GM23338 (cell line): ENCODE measurements at regions not wholly inside any gene's neighbourhood (a gene's known extent, or its start where the extent isn't known, plus 50 kb on each side); places are given as distances from the start of the nearest gene placed in this dataset.

Experiments
- ATAC-seq: fragments of 200-7000 bp; cut with Tn5 transposase; 3 replicates; pipeline ENCODE4 v1.9.1; 2020
- DNase-seq: peaks from one replicate; pipeline ENCODE4 v3.0.0-alpha.2; 2015; ENCODE audit warnings: low spot score
- H2AFZ ChIP-seq: fragments of 200-600 bp; sonication (generic); 2 replicates; pipeline ENCODE4 v1.8.0; 2016; ENCODE audit warnings: antibody characterized with exemption, mild to moderate bottlenecking, moderate library complexity
- H3F3A ChIP-seq: fragments of 200-600 bp; sonication (generic); replicated peaks from 2 replicates; pipeline ENCODE4 v1.8.0; 2017; ENCODE audit warnings: antibody characterized with exemption, mixed run types, low read depth
- H3K27ac ChIP-seq: fragments of 200-600 bp; sonication (generic); 2 replicates; pipeline ENCODE4 v1.6.1; 2016; ENCODE audit warnings: low read depth
- H3K27me3 ChIP-seq: fragments of 200-600 bp; sonication (generic); 2 replicates; pipeline ENCODE4 v1.8.0; 2016; ENCODE audit warnings: mild to moderate bottlenecking, mixed run types, moderate library complexity; ENCODE audit not compliant: insufficient read depth
- H3K36me3 ChIP-seq: fragments of 200-600 bp; sonication (generic); 2 replicates; pipeline ENCODE4 v1.8.0; 2016; ENCODE audit warnings: mild to moderate bottlenecking; ENCODE audit not compliant: insufficient read depth
- H3K4me1 ChIP-seq: fragments of 200-600 bp; sonication (generic); 2 replicates; pipeline ENCODE4 v1.8.0; 2016; ENCODE audit warnings: mild to moderate bottlenecking, moderate library complexity; ENCODE audit not compliant: insufficient read depth
- H3K4me2 ChIP-seq: fragments of 200-600 bp; sonication (generic); 2 replicates; pipeline ENCODE4 v1.7.1; 2017; ENCODE audit warnings: mixed run types
- H3K4me3 ChIP-seq: fragments of 200-600 bp; sonication (generic); 2 replicates; pipeline ENCODE4 v1.6.1; 2016; ENCODE audit warnings: mixed run types
- H3K79me2 ChIP-seq: fragments of 200-600 bp; sonication (generic); replicated peaks from 2 replicates; pipeline ENCODE4 v1.8.0; 2017; ENCODE audit warnings: mild to moderate bottlenecking; ENCODE audit not compliant: insufficient read depth
- H3K9me2 ChIP-seq: fragments of 200-600 bp; sonication (generic); 2 replicates; pipeline ENCODE4 v1.8.0; 2017; ENCODE audit not compliant: insufficient read depth
- H4K20me1 ChIP-seq: fragments of 200-600 bp; sonication (generic); replicated peaks from 2 replicates; pipeline ENCODE4 v1.8.0; 2017; ENCODE audit warnings: mild to moderate bottlenecking; ENCODE audit not compliant: insufficient read depth
- H3K27ac Mint-ChIP-seq: 2 replicates; pipeline ENCODE4 v1.8.0; 2020; ENCODE audit warnings: inconsistent platforms, mild to moderate bottlenecking, moderate library complexity, mixed read lengths
- H3K27me3 Mint-ChIP-seq: 3 replicates; pipeline ENCODE4 v1.8.0; 2022; ENCODE audit warnings: low read depth, mild to moderate bottlenecking, moderate library complexity, mixed read lengths, inconsistent platforms; ENCODE audit not compliant: insufficient read depth, poor library complexity
- H3K36me3 Mint-ChIP-seq: 3 replicates; pipeline ENCODE4 v1.8.0; 2021; ENCODE audit warnings: low read depth, mild to moderate bottlenecking, inconsistent platforms, moderate library complexity, mixed read lengths
- H3K4me1 Mint-ChIP-seq: 3 replicates; pipeline ENCODE4 v1.8.0; 2020; ENCODE audit warnings: mild to moderate bottlenecking, inconsistent platforms, mixed read lengths
- H3K4me3 Mint-ChIP-seq: 3 replicates; pipeline ENCODE4 v1.8.0; 2021; ENCODE audit warnings: moderate library complexity, mild to moderate bottlenecking, inconsistent platforms, mixed read lengths
- H3K9me3 Mint-ChIP-seq: 3 replicates; pipeline ENCODE4 v1.8.0; 2020; ENCODE audit warnings: moderate library complexity, mild to moderate bottlenecking, inconsistent platforms, mixed read lengths
- CREB1 ChIP-seq: fragments of 250-450 bp; sonication (Bioruptor Pico); IDR thresholded peaks from 2 replicates; pipeline ENCODE4 v1.5.0; 2020; ENCODE audit warnings: low read depth, mild to moderate bottlenecking, moderate library complexity
- CTCF ChIP-seq, 2 experiments: fragments of 200-600 bp in 1 of 2; sonication (generic) in 1 of 2; conservative IDR thresholded peaks; 2 replicates each; pipeline versions ENCODE4 v1.5.1 to v1.6.1; 2016 to 2017; ENCODE audit warnings: antibody characterized with exemption in 2 of 2, low read depth in 2 of 2, mild to moderate bottlenecking in 2 of 2, moderate library complexity in 1 of 2
- ETS1 ChIP-seq: IDR thresholded peaks from 2 replicates; pipeline ENCODE4 v1.6.1; 2016; ENCODE audit warnings: antibody characterized with exemption
- EZH2 ChIP-seq: fragments of 200-600 bp; sonication (generic); IDR thresholded peaks from one replicate; pipeline ENCODE4 v1.8.0; 2017; ENCODE audit warnings: antibody characterized with exemption, mild to moderate bottlenecking, low read depth; ENCODE audit not compliant: unreplicated experiment
- EZH2phosphoT487 ChIP-seq: fragments of 200-600 bp; sonication (generic); IDR thresholded peaks from one replicate; pipeline ENCODE4 v1.8.1; 2018; ENCODE audit warnings: antibody characterized with exemption; ENCODE audit not compliant: unreplicated experiment
- JUNB ChIP-seq: IDR thresholded peaks from one replicate; pipeline ENCODE4 v1.6.1; 2016; ENCODE audit warnings: antibody characterized with exemption; ENCODE audit not compliant: unreplicated experiment
- NANOG ChIP-seq: IDR thresholded peaks from 2 replicates; pipeline ENCODE4 v1.6.1; 2016; ENCODE audit warnings: antibody characterized with exemption, borderline replicate concordance
- POLR2AphosphoS5 ChIP-seq: IDR thresholded peaks from 2 replicates; pipeline ENCODE4 v1.6.1; 2016; ENCODE audit warnings: antibody characterized with exemption, low read depth
- STAT1 ChIP-seq: IDR thresholded peaks from one replicate; pipeline ENCODE4 v1.6.1; 2016; ENCODE audit warnings: antibody characterized with exemption; ENCODE audit not compliant: unreplicated experiment
- ZNF114 ChIP-seq: fragments of 250-450 bp; sonication (Bioruptor Pico); IDR thresholded peaks from 2 replicates; pipeline ENCODE4 v1.5.0; 2020; ENCODE audit warnings: mild to moderate bottlenecking, moderate library complexity
- ZNF331 ChIP-seq: fragments of 250-450 bp; sonication (Bioruptor Pico); IDR thresholded peaks from 2 replicates; pipeline ENCODE4 v1.5.0; 2020; ENCODE audit warnings: low read depth, mild to moderate bottlenecking, moderate library complexity
- TF ChIP-seq, protein P1 (sequence below): IDR thresholded peaks from one replicate; pipeline ENCODE4 v1.6.1; 2018; ENCODE audit warnings: antibody characterized with exemption; ENCODE audit not compliant: unreplicated experiment
- TF ChIP-seq, protein P2 (sequence below): fragments of 250-450 bp; sonication (Bioruptor Pico); IDR thresholded peaks from 2 replicates; pipeline ENCODE4 v1.5.0; 2020; ENCODE audit warnings: mild to moderate bottlenecking, moderate library complexity

- no peak for TF ChIP-seq ZNF331 (CRISPR knock-in tag)
- no peak for TF ChIP-seq STAT1
- TF ChIP-seq ZNF114 = no peak
- no peak for TF ChIP-seq NANOG
These were observed 151.7 kb upstream of the GRM7 start (continued) for GRCh38 chr3:6709178-6709577.

DNA sequence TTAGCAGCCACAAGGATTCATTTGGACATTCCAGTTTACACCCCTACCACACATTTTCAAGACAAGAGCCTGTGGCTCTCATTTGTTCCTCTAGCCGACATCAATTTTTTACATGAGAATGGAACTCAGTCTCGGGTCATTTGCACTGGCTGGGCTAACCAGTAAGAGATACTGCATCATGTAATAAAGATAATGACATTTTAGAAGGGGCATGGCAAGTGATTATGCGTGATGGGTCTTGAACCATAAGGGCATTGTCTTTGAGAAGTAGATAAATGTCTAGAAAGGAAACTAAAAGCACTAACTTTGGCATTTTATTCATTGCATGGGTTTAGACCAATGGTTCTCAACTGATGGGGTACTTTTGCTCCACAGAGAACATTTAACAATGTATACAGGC lies 146.0 kb upstream of the GRM7 start:
- Histone ChIP-seq H3F3A (no peaks in the 10 kb centered on the region), H3K27ac (no peak overlapping the region), H3K4me2 (no peak overlapping the region), H3K79me2 (no peaks in the 10 kb centered on the region), H3K36me3 (peaks cover 4% of the 10 kb centered on the region; the same call in 1 of the 2 replicates), H3K9me2 (no peaks in the 10 kb centered on the region), H3K27me3 (no peaks in the 10 kb centered on the region), H3K4me1 (no peaks in the 10 kb centered on the region), H4K20me1 (no peaks in the 10 kb centered on the region), H3K4me3 (no peak overlapping the region), H2AFZ (no peak overlapping the region)
- no peaks in the 10 kb centered on the region; the same call in 1 of the 3 replicates for H3K4me1 Mint-ChIP-seq
- H3K36me3 Mint-ChIP-seq = peaks cover 18% of the 10 kb centered on the region
- H3K27ac Mint-ChIP-seq = no peak overlapping the region
- TF ChIP-seq STAT1 (no peak), ZNF114 (no peak), EZH2 (no peak), JUNB (no peak), CREB1 (no peak), ETS1 (no peak), ZNF331 (CRISPR knock-in tag) (no peak), POLR2AphosphoS5 (no peak), EZH2phosphoT487 (no peak), NANOG (no peak), CTCF (conservative IDR thresholded peaks at IDR 0.05; ENCODE audit: low read depth in 2 of 2) (no peak)
- TF ChIP-seq, protein P1, sequence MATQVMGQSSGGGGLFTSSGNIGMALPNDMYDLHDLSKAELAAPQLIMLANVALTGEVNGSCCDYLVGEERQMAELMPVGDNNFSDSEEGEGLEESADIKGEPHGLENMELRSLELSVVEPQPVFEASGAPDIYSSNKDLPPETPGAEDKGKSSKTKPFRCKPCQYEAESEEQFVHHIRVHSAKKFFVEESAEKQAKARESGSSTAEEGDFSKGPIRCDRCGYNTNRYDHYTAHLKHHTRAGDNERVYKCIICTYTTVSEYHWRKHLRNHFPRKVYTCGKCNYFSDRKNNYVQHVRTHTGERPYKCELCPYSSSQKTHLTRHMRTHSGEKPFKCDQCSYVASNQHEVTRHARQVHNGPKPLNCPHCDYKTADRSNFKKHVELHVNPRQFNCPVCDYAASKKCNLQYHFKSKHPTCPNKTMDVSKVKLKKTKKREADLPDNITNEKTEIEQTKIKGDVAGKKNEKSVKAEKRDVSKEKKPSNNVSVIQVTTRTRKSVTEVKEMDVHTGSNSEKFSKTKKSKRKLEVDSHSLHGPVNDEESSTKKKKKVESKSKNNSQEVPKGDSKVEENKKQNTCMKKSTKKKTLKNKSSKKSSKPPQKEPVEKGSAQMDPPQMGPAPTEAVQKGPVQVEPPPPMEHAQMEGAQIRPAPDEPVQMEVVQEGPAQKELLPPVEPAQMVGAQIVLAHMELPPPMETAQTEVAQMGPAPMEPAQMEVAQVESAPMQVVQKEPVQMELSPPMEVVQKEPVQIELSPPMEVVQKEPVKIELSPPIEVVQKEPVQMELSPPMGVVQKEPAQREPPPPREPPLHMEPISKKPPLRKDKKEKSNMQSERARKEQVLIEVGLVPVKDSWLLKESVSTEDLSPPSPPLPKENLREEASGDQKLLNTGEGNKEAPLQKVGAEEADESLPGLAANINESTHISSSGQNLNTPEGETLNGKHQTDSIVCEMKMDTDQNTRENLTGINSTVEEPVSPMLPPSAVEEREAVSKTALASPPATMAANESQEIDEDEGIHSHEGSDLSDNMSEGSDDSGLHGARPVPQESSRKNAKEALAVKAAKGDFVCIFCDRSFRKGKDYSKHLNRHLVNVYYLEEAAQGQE = no peak
- TF ChIP-seq, protein P2, sequence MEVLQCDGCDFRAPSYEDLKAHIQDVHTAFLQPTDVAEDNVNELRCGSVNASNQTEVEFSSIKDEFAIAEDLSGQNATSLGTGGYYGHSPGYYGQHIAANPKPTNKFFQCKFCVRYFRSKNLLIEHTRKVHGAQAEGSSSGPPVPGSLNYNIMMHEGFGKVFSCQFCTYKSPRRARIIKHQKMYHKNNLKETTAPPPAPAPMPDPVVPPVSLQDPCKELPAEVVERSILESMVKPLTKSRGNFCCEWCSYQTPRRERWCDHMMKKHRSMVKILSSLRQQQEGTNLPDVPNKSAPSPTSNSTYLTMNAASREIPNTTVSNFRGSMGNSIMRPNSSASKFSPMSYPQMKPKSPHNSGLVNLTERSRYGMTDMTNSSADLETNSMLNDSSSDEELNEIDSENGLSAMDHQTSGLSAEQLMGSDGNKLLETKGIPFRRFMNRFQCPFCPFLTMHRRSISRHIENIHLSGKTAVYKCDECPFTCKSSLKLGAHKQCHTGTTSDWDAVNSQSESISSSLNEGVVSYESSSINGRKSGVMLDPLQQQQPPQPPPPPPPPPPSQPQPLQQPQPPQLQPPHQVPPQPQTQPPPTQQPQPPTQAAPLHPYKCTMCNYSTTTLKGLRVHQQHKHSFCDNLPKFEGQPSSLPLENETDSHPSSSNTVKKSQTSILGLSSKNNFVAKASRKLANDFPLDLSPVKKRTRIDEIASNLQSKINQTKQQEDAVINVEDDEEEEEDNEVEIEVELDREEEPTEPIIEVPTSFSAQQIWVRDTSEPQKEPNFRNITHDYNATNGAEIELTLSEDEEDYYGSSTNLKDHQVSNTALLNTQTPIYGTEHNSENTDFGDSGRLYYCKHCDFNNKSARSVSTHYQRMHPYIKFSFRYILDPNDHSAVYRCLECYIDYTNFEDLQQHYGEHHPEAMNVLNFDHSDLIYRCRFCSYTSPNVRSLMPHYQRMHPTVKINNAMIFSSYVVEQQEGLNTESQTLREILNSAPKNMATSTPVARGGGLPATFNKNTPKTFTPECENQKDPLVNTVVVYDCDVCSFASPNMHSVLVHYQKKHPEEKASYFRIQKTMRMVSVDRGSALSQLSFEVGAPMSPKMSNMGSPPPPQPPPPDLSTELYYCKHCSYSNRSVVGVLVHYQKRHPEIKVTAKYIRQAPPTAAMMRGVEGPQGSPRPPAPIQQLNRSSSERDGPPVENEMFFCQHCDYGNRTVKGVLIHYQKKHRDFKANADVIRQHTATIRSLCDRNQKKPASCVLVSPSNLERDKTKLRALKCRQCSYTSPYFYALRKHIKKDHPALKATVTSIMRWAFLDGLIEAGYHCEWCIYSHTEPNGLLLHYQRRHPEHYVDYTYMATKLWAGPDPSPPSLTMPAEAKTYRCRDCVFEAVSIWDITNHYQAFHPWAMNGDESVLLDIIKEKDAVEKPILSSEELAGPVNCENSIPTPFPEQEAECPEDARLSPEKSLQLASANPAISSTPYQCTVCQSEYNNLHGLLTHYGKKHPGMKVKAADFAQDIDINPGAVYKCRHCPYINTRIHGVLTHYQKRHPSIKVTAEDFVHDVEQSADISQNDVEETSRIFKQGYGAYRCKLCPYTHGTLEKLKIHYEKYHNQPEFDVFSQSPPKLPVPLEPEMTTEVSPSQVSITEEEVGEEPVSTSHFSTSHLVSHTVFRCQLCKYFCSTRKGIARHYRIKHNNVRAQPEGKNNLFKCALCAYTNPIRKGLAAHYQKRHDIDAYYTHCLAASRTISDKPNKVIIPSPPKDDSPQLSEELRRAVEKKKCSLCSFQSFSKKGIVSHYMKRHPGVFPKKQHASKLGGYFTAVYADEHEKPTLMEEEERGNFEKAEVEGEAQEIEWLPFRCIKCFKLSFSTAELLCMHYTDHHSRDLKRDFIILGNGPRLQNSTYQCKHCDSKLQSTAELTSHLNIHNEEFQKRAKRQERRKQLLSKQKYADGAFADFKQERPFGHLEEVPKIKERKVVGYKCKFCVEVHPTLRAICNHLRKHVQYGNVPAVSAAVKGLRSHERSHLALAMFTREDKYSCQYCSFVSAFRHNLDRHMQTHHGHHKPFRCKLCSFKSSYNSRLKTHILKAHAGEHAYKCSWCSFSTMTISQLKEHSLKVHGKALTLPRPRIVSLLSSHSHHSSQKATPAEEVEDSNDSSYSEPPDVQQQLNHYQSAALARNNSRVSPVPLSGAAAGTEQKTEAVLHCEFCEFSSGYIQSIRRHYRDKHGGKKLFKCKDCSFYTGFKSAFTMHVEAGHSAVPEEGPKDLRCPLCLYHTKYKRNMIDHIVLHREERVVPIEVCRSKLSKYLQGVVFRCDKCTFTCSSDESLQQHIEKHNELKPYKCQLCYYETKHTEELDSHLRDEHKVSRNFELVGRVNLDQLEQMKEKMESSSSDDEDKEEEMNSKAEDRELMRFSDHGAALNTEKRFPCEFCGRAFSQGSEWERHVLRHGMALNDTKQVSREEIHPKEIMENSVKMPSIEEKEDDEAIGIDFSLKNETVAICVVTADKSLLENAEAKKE (CRISPR knock-in tag) = no peak
- H3K27me3 Mint-ChIP-seq = no peaks in the 10 kb centered on the region
- H3K4me3 Mint-ChIP-seq = no peak overlapping the region
- peaks cover 63% of the 10 kb centered on the region for H3K9me3 Mint-ChIP-seq
- DNase-seq (no peak), ATAC-seq (no peak)
